Lower leg skin (tissue), 4 donors: ENCODE measurements at regions not wholly inside any gene's neighbourhood (a gene's known extent, or its start where the extent isn't known, plus 50 kb on each side); places are given as distances from the start of the nearest gene placed in this dataset.

Experiments
- DNase-seq, 2 donors: peaks; one replicate each; pipeline ENCODE4 v3.0.0-alpha.2; 2019; ENCODE audit warnings: low spot score in 2 of 2
- H3K4me3 ChIP-seq: fragments of 200-600 bp; sonication (generic); 2 replicates; pipeline ENCODE4 v1.5.1; 2017; ENCODE audit warnings: mild to moderate bottlenecking, low read depth; ENCODE audit not compliant: poor library complexity, severe bottlenecking
- POLR2A ChIP-seq, 2 donors: fragments of 450-650 bp; IDR thresholded peaks; one replicate each; pipeline ENCODE4 v1.6.1; 2016 to 2017; ENCODE audit warnings: antibody characterized with exemption in 2 of 2, mild to moderate bottlenecking in 1 of 2, moderate library complexity in 1 of 2
- WGBS, 2 donors: methylation state at CpG; one replicate each; pipeline ENCODE4 v1.1.5; 2018; 5-methylcytosine and 5-hydroxymethylcytosine counted together
- intact Hi-C: fragments of 100-400 bp; cut with DNase I; formaldehyde crosslinking; loops from one replicate; pipeline ENCODE4 v1.15.0; 2023; ENCODE audit warnings: low total_unique reads
- TF ChIP-seq, protein P1 (sequence below), 3 donors: fragments of 450-650 bp; IDR thresholded peaks; one replicate each; pipeline ENCODE4 v1.5.1; 2016; ENCODE audit warnings: antibody characterized with exemption in 3 of 3, mild to moderate bottlenecking in 3 of 3, moderate library complexity in 2 of 3

DNA sequence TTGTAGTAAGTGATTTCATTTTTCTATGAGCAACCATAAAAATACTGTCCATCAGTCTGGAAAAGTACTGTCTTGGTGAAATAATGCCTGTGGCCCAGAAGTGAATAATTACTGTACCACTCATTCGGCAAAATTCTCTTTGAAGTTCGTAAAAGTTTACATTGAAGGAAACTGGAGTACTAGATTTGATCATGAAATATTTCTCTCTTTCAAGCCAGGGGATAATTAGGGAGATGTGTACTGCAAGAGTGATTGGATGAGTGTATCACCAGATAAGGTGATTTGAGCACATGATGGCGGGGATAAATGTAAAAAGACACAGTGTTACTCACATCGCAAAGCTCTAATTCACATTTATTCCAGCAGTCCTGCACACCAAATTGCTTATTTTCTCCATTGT is 883.2 kb upstream of the PIK3C3 start:
- H3K4me3 ChIP-seq, result no peak overlapping the region
- DNase-seq, result no peak
- intact Hi-C loops, result no loop called here
- TF ChIP-seq, protein P1, sequence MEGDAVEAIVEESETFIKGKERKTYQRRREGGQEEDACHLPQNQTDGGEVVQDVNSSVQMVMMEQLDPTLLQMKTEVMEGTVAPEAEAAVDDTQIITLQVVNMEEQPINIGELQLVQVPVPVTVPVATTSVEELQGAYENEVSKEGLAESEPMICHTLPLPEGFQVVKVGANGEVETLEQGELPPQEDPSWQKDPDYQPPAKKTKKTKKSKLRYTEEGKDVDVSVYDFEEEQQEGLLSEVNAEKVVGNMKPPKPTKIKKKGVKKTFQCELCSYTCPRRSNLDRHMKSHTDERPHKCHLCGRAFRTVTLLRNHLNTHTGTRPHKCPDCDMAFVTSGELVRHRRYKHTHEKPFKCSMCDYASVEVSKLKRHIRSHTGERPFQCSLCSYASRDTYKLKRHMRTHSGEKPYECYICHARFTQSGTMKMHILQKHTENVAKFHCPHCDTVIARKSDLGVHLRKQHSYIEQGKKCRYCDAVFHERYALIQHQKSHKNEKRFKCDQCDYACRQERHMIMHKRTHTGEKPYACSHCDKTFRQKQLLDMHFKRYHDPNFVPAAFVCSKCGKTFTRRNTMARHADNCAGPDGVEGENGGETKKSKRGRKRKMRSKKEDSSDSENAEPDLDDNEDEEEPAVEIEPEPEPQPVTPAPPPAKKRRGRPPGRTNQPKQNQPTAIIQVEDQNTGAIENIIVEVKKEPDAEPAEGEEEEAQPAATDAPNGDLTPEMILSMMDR (IDR thresholded peaks at IDR 0.05), result no peak
- no peak for TF ChIP-seq POLR2A (IDR thresholded peaks at IDR 0.05)
- 82 to 83% methylated on average over 4 of the region's 4 CpGs for WGBS, 2 donors

DNA sequence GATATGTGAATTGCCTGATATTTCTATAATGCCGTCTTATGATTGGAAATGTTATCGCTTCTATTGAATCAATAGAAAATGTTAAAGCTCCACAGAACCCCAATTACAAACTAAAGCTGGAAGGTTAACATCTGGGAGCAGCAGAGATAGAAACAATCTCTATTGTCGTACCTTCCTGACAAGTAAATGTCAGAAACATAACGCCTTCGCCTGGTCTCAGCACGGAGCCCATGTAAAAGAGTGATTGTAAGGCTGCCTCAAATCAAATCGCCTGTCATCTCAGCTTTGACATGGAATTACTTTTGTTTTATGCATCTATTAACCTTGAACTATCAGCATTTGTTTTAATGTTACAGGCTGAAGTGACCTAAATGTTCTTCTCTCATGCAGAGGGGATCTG is 885.9 kb upstream of the PIK3C3 start:
- intact Hi-C loops, result no loop called here
- DNase-seq, result no peak
- TF ChIP-seq POLR2A (IDR thresholded peaks at IDR 0.05), result no peak
- TF ChIP-seq, protein P1 (IDR thresholded peaks at IDR 0.05), result no peak
- 85 to 88% methylated on average over 7 of the region's 7 CpGs for WGBS, 2 donors
- no peak overlapping the region for H3K4me3 ChIP-seq

DNA sequence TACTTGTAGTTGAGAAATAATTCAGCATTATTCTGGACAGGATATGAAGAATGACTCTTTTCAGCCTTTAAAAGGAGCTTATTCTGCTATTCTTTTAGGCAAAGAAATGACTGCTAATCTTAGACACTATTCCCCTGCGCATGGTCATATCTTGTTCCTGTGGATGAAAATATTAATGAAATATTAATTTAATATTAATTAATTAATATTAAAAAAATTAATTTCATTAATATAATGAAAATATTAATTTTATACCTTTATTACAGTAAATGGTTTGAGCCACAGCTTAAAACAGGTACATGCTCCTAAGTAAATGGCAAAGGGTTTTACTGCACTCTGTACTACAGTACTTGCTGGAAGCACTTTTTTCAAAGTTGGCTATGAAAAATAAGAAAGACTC is 890.1 kb upstream of the PIK3C3 start:
- H3K4me3 ChIP-seq, result no peak overlapping the region
- 0 to 43% methylated on average over 1 of the region's 1 CpG for WGBS, 2 donors
- intact Hi-C loops, result no loop called here
- no peak for DNase-seq
- TF ChIP-seq, protein P1 (IDR thresholded peaks at IDR 0.05), result no peak
- TF ChIP-seq POLR2A (IDR thresholded peaks at IDR 0.05), result no peak

DNA sequence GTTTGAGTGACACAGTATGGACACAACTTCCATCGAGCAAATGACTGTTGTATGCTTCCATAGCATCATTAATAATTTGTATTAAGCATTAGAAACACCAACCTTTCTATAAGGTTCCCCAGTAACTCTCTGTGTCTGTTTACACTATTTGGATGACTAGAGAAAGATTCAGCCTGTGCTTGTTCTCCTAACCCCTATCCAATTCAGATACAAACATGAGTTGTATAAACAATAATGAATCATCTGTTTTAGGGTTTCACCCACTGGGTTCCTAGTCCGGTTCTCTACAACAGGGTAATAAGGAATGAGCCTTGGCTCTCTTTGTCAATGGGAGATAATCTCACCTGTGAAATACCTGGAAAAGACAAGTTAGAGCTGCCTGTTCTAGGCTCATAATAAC is 894.1 kb upstream of the PIK3C3 start:
- H3K4me3 ChIP-seq, result no peak overlapping the region
- TF ChIP-seq, protein P1 (IDR thresholded peaks at IDR 0.05), result no peak
- TF ChIP-seq POLR2A (IDR thresholded peaks at IDR 0.05), result no peak
- 83 to 85% methylated on average over 2 of the region's 2 CpGs for WGBS, 2 donors
- DNase-seq, result no peak
- intact Hi-C loops, result no loop called here

DNA sequence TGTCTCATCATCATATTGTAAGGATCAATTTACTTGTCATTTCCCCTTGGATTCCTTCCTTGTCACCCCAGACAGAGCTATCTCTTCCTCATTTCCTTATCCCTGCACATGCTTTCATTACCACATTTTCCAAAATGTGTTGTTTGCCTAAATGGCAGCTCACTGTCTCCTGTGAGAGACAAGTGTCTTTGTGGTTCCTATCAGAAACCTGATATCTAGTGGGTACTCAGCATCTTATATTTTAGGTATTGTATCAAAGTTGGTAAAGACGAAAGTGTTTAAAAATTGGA is 896.0 kb upstream of the PIK3C3 start:
- H3K4me3 ChIP-seq, result no peak overlapping the region
- intact Hi-C loops, result no loop called here
- 82 to 84% methylated on average over 1 of the region's 1 CpG for WGBS, 2 donors
- DNase-seq, result no peak
- TF ChIP-seq POLR2A (IDR thresholded peaks at IDR 0.05), result no peak
- TF ChIP-seq, protein P1 (IDR thresholded peaks at IDR 0.05), result no peak

DNA sequence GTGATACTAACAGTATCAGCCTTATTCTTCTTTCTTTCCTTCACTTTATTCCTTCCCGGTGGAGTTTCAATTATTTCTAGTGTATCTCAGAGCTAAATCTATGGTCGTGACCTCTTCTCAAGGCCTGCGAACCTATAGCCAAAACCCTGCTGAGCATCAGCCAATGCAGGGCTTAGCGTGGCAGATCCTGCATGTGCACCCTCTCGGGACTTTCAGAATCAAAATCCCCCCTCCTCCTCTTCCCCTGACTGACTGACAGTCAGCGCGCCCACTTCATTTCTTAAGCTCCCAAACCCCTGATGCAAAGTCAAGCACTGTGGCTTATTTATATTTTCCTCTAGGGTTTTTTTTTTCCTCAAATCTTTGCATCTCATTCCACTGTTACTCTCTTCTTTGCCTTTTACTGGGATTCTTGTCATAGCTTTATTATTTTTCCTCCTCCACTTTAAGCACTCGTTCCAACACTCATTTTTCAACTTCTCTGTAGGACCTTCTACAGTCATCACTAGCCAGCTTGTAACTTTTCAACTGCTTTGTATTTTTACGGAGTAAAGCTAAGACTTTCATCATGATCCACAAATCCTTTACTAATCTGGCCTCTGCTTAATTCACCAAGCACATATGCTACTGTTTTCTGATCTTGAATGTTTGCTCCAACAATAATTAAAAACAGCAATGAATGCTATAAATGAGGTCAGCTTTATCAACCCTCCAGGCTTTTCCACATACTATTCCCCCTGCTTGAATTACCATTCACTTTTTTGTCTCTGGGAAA is 896.5 kb upstream of the PIK3C3 start:
- no peak for DNase-seq

More for the DNA sequence above, 896.5 kb upstream of the PIK3C3 start:
- intact Hi-C loops, result no loop called here
- H3K4me3 ChIP-seq, result no peak overlapping the region
- 65 to 68% methylated on average over 9 of the region's 9 CpGs for WGBS, 2 donors
- TF ChIP-seq POLR2A (IDR thresholded peaks at IDR 0.05), result no peak
- TF ChIP-seq, protein P1 (IDR thresholded peaks at IDR 0.05), result no peak
